ENCODE measurements at regions not wholly inside any gene's neighbourhood (a gene's known extent, or its start where the extent isn't known, plus 50 kb on each side); places are given as distances from the start of the nearest gene placed in this dataset.

DNA sequence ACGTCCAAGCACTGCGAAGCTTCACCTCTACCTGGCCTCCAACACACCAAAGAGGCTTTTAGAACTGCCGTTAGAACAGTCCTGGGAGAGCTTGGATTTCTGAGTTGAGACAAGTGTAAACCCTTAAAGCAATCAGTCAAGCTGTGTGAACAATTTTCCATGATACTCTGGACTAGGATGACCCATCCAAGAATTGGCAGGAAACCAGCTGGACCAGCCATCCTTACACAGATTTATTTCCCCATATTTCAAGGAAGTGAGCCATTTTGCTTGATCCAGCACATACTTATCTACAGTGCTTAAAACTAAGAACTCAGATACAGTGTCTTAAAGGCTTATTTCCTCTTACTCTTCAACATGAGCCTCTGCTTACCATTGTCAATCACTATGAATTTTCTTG is 340.7 kb upstream of the HS3ST1 start:
- Histone ChIP-seq H3K9ac (ENCODE audit: insufficient read depth, low read length, poor library complexity, severe bottlenecking) (no peak overlapping the region), H3K4me1 (ENCODE audit: control insufficient read depth in 1 of 2, insufficient read depth in 2 of 2, low read length in 2 of 2) (no peaks in the 10 kb centered on the region), H3K27me3 (ENCODE audit: control insufficient read depth in 2 of 2, insufficient read depth in 2 of 2, low read length in 2 of 2) (no peaks in the 10 kb centered on the region), H4K20me1 (ENCODE audit: insufficient read depth, low read length) (no peaks in the 10 kb centered on the region), H3K4me2 (replicated peaks; ENCODE audit: extremely low read depth, low read length, poor library complexity, severe bottlenecking) (no peak overlapping the region), H3K4me3 (replicated peaks in 1 of 3; ENCODE audit: low read depth in 2 of 3, low read length in 3 of 3) (no peak overlapping the region), H2AFZ (ENCODE audit: insufficient read depth, low read depth, low read length, poor library complexity, severe bottlenecking) (no peak overlapping the region), H3K9me3 (replicated peaks in 1 of 2; ENCODE audit: control insufficient read depth in 1 of 2, insufficient read depth in 1 of 2, low read length in 2 of 2) (no peaks in the 10 kb centered on the region), H3K79me2 (ENCODE audit: insufficient read depth, low read length) (no peaks in the 10 kb centered on the region), H3K27ac (ENCODE audit: low read depth in 1 of 2, low read length in 2 of 2) (no peak overlapping the region), H3K36me3 (replicated peaks in 1 of 2; ENCODE audit: control insufficient read depth in 1 of 2, insufficient read depth in 2 of 2, low read length in 2 of 2) (no peaks in the 10 kb centered on the region)
- H3K27me3 Mint-ChIP-seq (ENCODE audit: low read depth in 3 of 3): peaks cover 0 to 2% (median 0%) of the 10 kb centered on the region in 3 donors
- no peak overlapping the region for H3K27ac Mint-ChIP-seq
- intact Hi-C loops (cut with micrococcal nuclease): loop anchor here in 1 of 2 donors (10.0 kb wide), 1 partner anchor 865 kb away; no protein-coding TSS in a partner anchor
- peaks cover 0 to 5% (median 0%) of the 10 kb centered on the region in 7 donors for H3K9me3 Mint-ChIP-seq
- no peaks in the 10 kb centered on the region for H3K36me3 Mint-ChIP-seq
- TF ChIP-seq, protein P1, sequence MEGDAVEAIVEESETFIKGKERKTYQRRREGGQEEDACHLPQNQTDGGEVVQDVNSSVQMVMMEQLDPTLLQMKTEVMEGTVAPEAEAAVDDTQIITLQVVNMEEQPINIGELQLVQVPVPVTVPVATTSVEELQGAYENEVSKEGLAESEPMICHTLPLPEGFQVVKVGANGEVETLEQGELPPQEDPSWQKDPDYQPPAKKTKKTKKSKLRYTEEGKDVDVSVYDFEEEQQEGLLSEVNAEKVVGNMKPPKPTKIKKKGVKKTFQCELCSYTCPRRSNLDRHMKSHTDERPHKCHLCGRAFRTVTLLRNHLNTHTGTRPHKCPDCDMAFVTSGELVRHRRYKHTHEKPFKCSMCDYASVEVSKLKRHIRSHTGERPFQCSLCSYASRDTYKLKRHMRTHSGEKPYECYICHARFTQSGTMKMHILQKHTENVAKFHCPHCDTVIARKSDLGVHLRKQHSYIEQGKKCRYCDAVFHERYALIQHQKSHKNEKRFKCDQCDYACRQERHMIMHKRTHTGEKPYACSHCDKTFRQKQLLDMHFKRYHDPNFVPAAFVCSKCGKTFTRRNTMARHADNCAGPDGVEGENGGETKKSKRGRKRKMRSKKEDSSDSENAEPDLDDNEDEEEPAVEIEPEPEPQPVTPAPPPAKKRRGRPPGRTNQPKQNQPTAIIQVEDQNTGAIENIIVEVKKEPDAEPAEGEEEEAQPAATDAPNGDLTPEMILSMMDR (IDR thresholded peaks at IDR 0.05): no peak
- no peaks in the 10 kb centered on the region for H3K4me1 Mint-ChIP-seq
- DNase-seq: no peak
- no peak overlapping the region for H3K4me3 Mint-ChIP-seq
- WGBS (ENCODE audit: insufficient coverage): 86% methylated on average over 1 of the region's 3 CpGs

GRCh38 chr4:11768251-11768972 is 339.7 kb upstream of the HS3ST1 start:
- Mint-ChIP-seq H3K27me3 (ENCODE audit: low read depth in 3 of 3) (peaks cover 1 to 2% (median 1%) of the 10 kb centered on the region in 3 donors), H3K4me3 (no peak overlapping the region), H3K9me3 (peaks cover 0 to 5% (median 0%) of the 10 kb centered on the region in 7 donors), H3K27ac (no peak overlapping the region), H3K4me1 (no peaks in the 10 kb centered on the region), H3K36me3 (no peaks in the 10 kb centered on the region)
- H4K20me1 ChIP-seq (ENCODE audit: insufficient read depth, low read length): no peaks in the 10 kb centered on the region
- no peak for DNase-seq
- no CpG with 5 or more reads among the region's 7 CpGs for WGBS (ENCODE audit: insufficient coverage)
- intact Hi-C loops (cut with micrococcal nuclease): loop anchor here in 1 of 2 donors (10.0 kb wide), 1 partner anchor 866 kb away; no protein-coding TSS in a partner anchor
- H3K79me2 ChIP-seq (ENCODE audit: insufficient read depth, low read length): no peaks in the 10 kb centered on the region
- TF ChIP-seq, protein P1 (IDR thresholded peaks at IDR 0.05): no peak
- no peak overlapping the region for H3K9ac ChIP-seq (ENCODE audit: insufficient read depth, low read length, poor library complexity, severe bottlenecking)
- no peaks in the 10 kb centered on the region for H3K9me3 ChIP-seq (replicated peaks in 1 of 2; ENCODE audit: control insufficient read depth in 1 of 2, insufficient read depth in 1 of 2, low read length in 2 of 2)
- H3K27ac ChIP-seq (ENCODE audit: low read depth in 1 of 2, low read length in 2 of 2): no peak overlapping the region
- no peaks in the 10 kb centered on the region for H3K36me3 ChIP-seq (replicated peaks in 1 of 2; ENCODE audit: control insufficient read depth in 1 of 2, insufficient read depth in 2 of 2, low read length in 2 of 2)
- H3K4me3 ChIP-seq (replicated peaks in 1 of 3; ENCODE audit: low read depth in 2 of 3, low read length in 3 of 3): no peak overlapping the region
- H2AFZ ChIP-seq (ENCODE audit: insufficient read depth, low read depth, low read length, poor library complexity, severe bottlenecking): no peak overlapping the region
- no peaks in the 10 kb centered on the region for H3K4me1 ChIP-seq (ENCODE audit: control insufficient read depth in 1 of 2, insufficient read depth in 2 of 2, low read length in 2 of 2)
- H3K4me2 ChIP-seq (replicated peaks; ENCODE audit: extremely low read depth, low read length, poor library complexity, severe bottlenecking): no peak overlapping the region
- no peaks in the 10 kb centered on the region for H3K27me3 ChIP-seq (ENCODE audit: control insufficient read depth in 2 of 2, insufficient read depth in 2 of 2, low read length in 2 of 2)
